Activated T-cell treated with anti-CD3 and anti-CD28 coated beads, Interleukin-2, amount 50 U/mL, for 1 hour (primary cell): ENCODE measurements at regions not wholly inside any gene's neighbourhood (a gene's known extent, or its start where the extent isn't known, plus 50 kb on each side); places are given as distances from the start of the nearest gene placed in this dataset.
"Not testable (repeated sequence)": the region's sequence is repeated elsewhere in the genome, so short reads cannot be mapped to it uniquely, and the experiment has no call there.

Experiments
- DNase-seq: peaks from one replicate; pipeline ENCODE4 v3.0.0-alpha.2; 2020

GRCh38 chr10:29746080-29746797, 111.5 kb upstream of the SVIL start:
- no peak for DNase-seq

GRCh38 chr10:29740981-29741545, 106.3 kb upstream of the SVIL start:
- no peak for DNase-seq

GRCh38 chr10:29738341-29738740, 103.6 kb upstream of the SVIL start:
- DNase-seq: no peak

GRCh38 chr10:29737074-29737593, 102.4 kb upstream of the SVIL start:
- peak; percentile 41 for DNase-seq

GRCh38 chr10:29736366-29737073, 101.7 kb upstream of the SVIL start:
- DNase-seq: peak; percentile 46

- DNase-seq: peak; percentile 89
Measured at GRCh38 chr10:29735628-29736365, 101.0 kb upstream of the SVIL start.

- peak; percentile 67 for DNase-seq
Measured at GRCh38 chr10:29734962-29735627, 100.3 kb upstream of the SVIL start.

- no peak for DNase-seq
Measured at GRCh38 chr10:29734640-29734961, 99.8 kb upstream of the SVIL start.

GRCh38 chr10:29733323-29733722, 98.6 kb upstream of the SVIL start:
- no peak for DNase-seq

- DNase-seq: no peak
Measured at GRCh38 chr10:29732918-29733317, 98.1 kb upstream of the SVIL start.

- DNase-seq: no peak
Measured at GRCh38 chr10:29731760-29732159, 97.0 kb upstream of the SVIL start.

- no peak for DNase-seq
Measured at GRCh38 chr10:29730969-29731368, 96.2 kb upstream of the SVIL start.

- DNase-seq: no peak
Measured at GRCh38 chr10:29730458-29730857, 95.7 kb upstream of the SVIL start.

GRCh38 chr10:29728541-29729049, 93.8 kb upstream of the SVIL start:
- DNase-seq: no peak

- DNase-seq: not testable (repeated sequence)
Measured at GRCh38 chr10:29725927-29726326, 91.2 kb upstream of the SVIL start.

- no peak for DNase-seq
Measured at GRCh38 chr10:29725133-29725720, 90.5 kb upstream of the SVIL start.

GRCh38 chr10:29723726-29724125, 89.0 kb upstream of the SVIL start:
- DNase-seq: no peak

- no peak for DNase-seq
Measured at GRCh38 chr10:29722777-29723176, 88.0 kb upstream of the SVIL start.

- DNase-seq: no peak
Measured at GRCh38 chr10:29720149-29720548, 85.4 kb upstream of the SVIL start.

GRCh38 chr10:29719281-29719675, 84.5 kb upstream of the SVIL start:
- DNase-seq: no peak

- DNase-seq: no peak
Measured at GRCh38 chr10:29715296-29715695, 80.5 kb upstream of the SVIL start.
